ENCODE measurements at regions not wholly inside any gene's neighbourhood (a gene's known extent, or its start where the extent isn't known, plus 50 kb on each side); places are given as distances from the start of the nearest gene placed in this dataset.

GRCh38 chr9:82495884-82496777, 507.6 kb downstream of the SPATA31D1 start:
- H3K36me3 ChIP-seq (ENCODE audit: control insufficient read depth in 1 of 2, insufficient read depth in 2 of 2, low read length in 2 of 2): no peaks in the 10 kb centered on the region
- no peaks in the 10 kb centered on the region; a peak in 2 of 4 replicates for H3K9me3 ChIP-seq (ENCODE audit: control insufficient read depth in 1 of 2, insufficient read depth in 1 of 2, low read depth in 1 of 2, low read length in 2 of 2)
- no peaks in the 10 kb centered on the region for H3K79me2 ChIP-seq (ENCODE audit: insufficient read depth, low read length)
- ChIA-PET RAD21 (ENCODE audit: low non-redundant PET in 1 of 2, low total read pairs in 2 of 2, uncharacterized antibody in 2 of 2, unreplicated experiment in 2 of 2) (no interaction called here), POLR2A (no interaction called here), CTCF (no interaction called here)
- TF ChIP-seq CTCF (IDR thresholded peaks at IDR 0.05 in 2 of 3, conservative IDR thresholded peaks at IDR 0.05 in 1 of 3; ENCODE audit: borderline replicate concordance in 1 of 3, insufficient read depth in 1 of 3, low read depth in 2 of 3, low read length in 2 of 3) (no peak), CEBPB (IDR thresholded peaks at IDR 0.05; ENCODE audit: low read depth) (no peak), EZH2phosphoT487 (IDR thresholded peaks at IDR 0.05; ENCODE audit: borderline replicate concordance) (no peak), ZNF274 (IDR thresholded peaks at IDR 0.05; ENCODE audit: low read depth, low read length) (no peak), EZH2 (IDR thresholded peaks at IDR 0.05) (no peak), SRF (IDR thresholded peaks at IDR 0.05; ENCODE audit: low read depth) (no peak), ELF1 (IDR thresholded peaks at IDR 0.05; ENCODE audit: borderline replicate concordance, low read depth) (no peak), JUND (IDR thresholded peaks at IDR 0.05) (no peak), SP1 (IDR thresholded peaks at IDR 0.05; ENCODE audit: low read depth) (no peak), POLR2A (IDR thresholded peaks at IDR 0.05; ENCODE audit: borderline replicate concordance, extremely low read depth, insufficient read depth, insufficient read length) (no peak)
- ATAC-seq: no peak
- no peak overlapping the region for H3K4me2 ChIP-seq (ENCODE audit: low read length)
- no peaks in the 10 kb centered on the region for H3K27me3 ChIP-seq (ENCODE audit: insufficient read depth, low read length)
- no peak overlapping the region for H3K27ac ChIP-seq (ENCODE audit: low read depth, low read length)
- H2AFZ ChIP-seq (ENCODE audit: low read depth, low read length, poor library complexity, severe bottlenecking): no peak overlapping the region
- H3K4me1 ChIP-seq (ENCODE audit: control insufficient read depth in 1 of 2, insufficient read depth in 2 of 2, low read length in 2 of 2): no peaks in the 10 kb centered on the region
- no TSS peak for BruUV-seq (replicated peaks)
- no peak overlapping the region for H3K4me3 ChIP-seq (replicated peaks in 1 of 2; ENCODE audit: low read depth in 1 of 2, low read length in 2 of 2)
- H4K20me1 ChIP-seq (ENCODE audit: insufficient read depth): no peaks in the 10 kb centered on the region
- H3K9me2 ChIP-seq (ENCODE audit: insufficient read depth): no peaks in the 10 kb centered on the region
- intact Hi-C loops (cut with micrococcal nuclease): no loop called here
- H3K9ac ChIP-seq (ENCODE audit: low read length): no peak overlapping the region
- no peak for DNase-seq (ENCODE audit: low read depth, low spot score)
